ENCODE measurements at regions not wholly inside any gene's neighbourhood (a gene's known extent, or its start where the extent isn't known, plus 50 kb on each side); places are given as distances from the start of the nearest gene placed in this dataset.

GRCh38 chr1:192958350-192958749 lies 100.8 kb downstream of the UCHL5 start:
- no peaks in the 10 kb centered on the region for H3K4me1 ChIP-seq (ENCODE audit: insufficient read depth, low read length, poor library complexity, severe bottlenecking)
- H3K36me3 ChIP-seq (ENCODE audit: insufficient read depth, low read length, poor library complexity, severe bottlenecking): no peaks in the 10 kb centered on the region
- CTCF ChIA-PET: interaction anchor here (0.5 kb wide), 1 partner anchor 89 kb away, joined by 3 read pairs; no protein-coding TSS in a partner anchor
- intact Hi-C loops (cut with micrococcal nuclease; ENCODE audit: unreplicated experiment): no loop called here
- DNase-seq (ENCODE audit: low spot score): no peak
- no peaks in the 10 kb centered on the region for H3K9me3 ChIP-seq (ENCODE audit: low read depth, low read length, poor library complexity, severe bottlenecking)
- no peak for TF ChIP-seq CTCF (conservative IDR thresholded peaks at IDR 0.05; ENCODE audit: low read depth, low read length)
- TF ChIP-seq EZH2 (IDR thresholded peaks at IDR 0.05; ENCODE audit: borderline replicate concordance, low read depth, low read length, poor library complexity, severe bottlenecking): no peak
- POLR2A ChIA-PET (ENCODE audit: low non-redundant PET): no interaction called here
- no peaks in the 10 kb centered on the region for H3K27me3 ChIP-seq (replicated peaks; ENCODE audit: insufficient read depth, low read depth, low read length, poor library complexity)
- H3K27ac ChIP-seq (ENCODE audit: low read depth, low read length, poor library complexity, severe bottlenecking): no peak overlapping the region
- no TSS peak for BruUV-seq (replicated peaks)
- no peak overlapping the region for H3K4me3 ChIP-seq (ENCODE audit: low read depth, low read length, poor library complexity, severe bottlenecking)

- H3K27ac ChIP-seq (ENCODE audit: low read depth, low read length, poor library complexity, severe bottlenecking): no peak overlapping the region
- no peaks in the 10 kb centered on the region for H3K4me1 ChIP-seq (ENCODE audit: insufficient read depth, low read length, poor library complexity, severe bottlenecking)
- no peak for DNase-seq (ENCODE audit: low spot score)
- ChIA-PET CTCF (interaction anchor here (0.5 kb wide), 1 partner anchor 89 kb away, joined by 3 read pairs; no protein-coding TSS in a partner anchor), POLR2A (ENCODE audit: low non-redundant PET) (no interaction called here)
- no peaks in the 10 kb centered on the region for H3K36me3 ChIP-seq (ENCODE audit: insufficient read depth, low read length, poor library complexity, severe bottlenecking)
- BruUV-seq (replicated peaks): no TSS peak
- H3K27me3 ChIP-seq (replicated peaks; ENCODE audit: insufficient read depth, low read depth, low read length, poor library complexity): no peaks in the 10 kb centered on the region
- no peak overlapping the region for H3K4me3 ChIP-seq (ENCODE audit: low read depth, low read length, poor library complexity, severe bottlenecking)
- no peak for TF ChIP-seq CTCF (conservative IDR thresholded peaks at IDR 0.05; ENCODE audit: low read depth, low read length)
- no peak for TF ChIP-seq EZH2 (IDR thresholded peaks at IDR 0.05; ENCODE audit: borderline replicate concordance, low read depth, low read length, poor library complexity, severe bottlenecking)
- H3K9me3 ChIP-seq (ENCODE audit: low read depth, low read length, poor library complexity, severe bottlenecking): no peaks in the 10 kb centered on the region
- intact Hi-C loops (cut with micrococcal nuclease; ENCODE audit: unreplicated experiment): no loop called here
Measured at GRCh38 chr1:192958871-192959270, 100.3 kb downstream of the UCHL5 start.

GRCh38 chr1:192959657-192960186 lies 99.4 kb downstream of the UCHL5 start:
- BruUV-seq (replicated peaks): no TSS peak
- no peak for DNase-seq (ENCODE audit: low spot score)
- TF ChIP-seq EZH2 (IDR thresholded peaks at IDR 0.05; ENCODE audit: borderline replicate concordance, low read depth, low read length, poor library complexity, severe bottlenecking) (no peak), CTCF (conservative IDR thresholded peaks at IDR 0.05; ENCODE audit: low read depth, low read length) (no peak)
- Histone ChIP-seq H3K27me3 (replicated peaks; ENCODE audit: insufficient read depth, low read depth, low read length, poor library complexity) (no peaks in the 10 kb centered on the region), H3K4me3 (ENCODE audit: low read depth, low read length, poor library complexity, severe bottlenecking) (no peak overlapping the region), H3K9me3 (ENCODE audit: low read depth, low read length, poor library complexity, severe bottlenecking) (no peaks in the 10 kb centered on the region), H3K4me1 (ENCODE audit: insufficient read depth, low read length, poor library complexity, severe bottlenecking) (no peaks in the 10 kb centered on the region), H3K27ac (ENCODE audit: low read depth, low read length, poor library complexity, severe bottlenecking) (no peak overlapping the region), H3K36me3 (ENCODE audit: insufficient read depth, low read length, poor library complexity, severe bottlenecking) (no peaks in the 10 kb centered on the region)
- intact Hi-C loops (cut with micrococcal nuclease; ENCODE audit: unreplicated experiment): no loop called here
- POLR2A ChIA-PET (ENCODE audit: low non-redundant PET): no interaction called here
- CTCF ChIA-PET: no interaction called here
